ENCODE measurements at regions not wholly inside any gene's neighbourhood (a gene's known extent, or its start where the extent isn't known, plus 50 kb on each side); places are given as distances from the start of the nearest gene placed in this dataset.

DNA sequence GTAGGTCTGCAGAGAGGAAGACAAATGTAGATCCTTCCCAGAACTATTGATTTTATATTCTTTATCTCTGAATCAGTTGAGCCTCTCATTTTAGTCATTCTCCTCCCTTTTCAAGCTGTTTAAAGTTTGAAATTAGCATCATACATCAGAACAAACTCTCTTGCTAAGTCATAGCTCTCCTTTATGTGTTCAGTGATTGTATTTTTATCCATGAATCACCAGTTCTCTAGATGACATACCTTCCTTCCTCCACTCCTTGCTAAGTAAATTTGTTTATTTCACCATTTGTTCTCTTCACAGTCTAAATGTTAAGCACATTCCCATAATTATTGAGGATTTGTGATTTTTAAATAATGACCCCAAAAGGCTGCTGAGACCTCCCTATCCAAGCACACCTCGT lies 63.5 kb upstream of the RAPGEF4 start:
- ChIA-PET CTCF (interaction anchor here (0.7 to 1.1 kb wide), 2 partner anchors 21 to 78 kb away, joined by 3 to 4 read pairs; no protein-coding TSS in a partner anchor), POLR2A (no interaction called here)
- TF ChIP-seq, protein P1, sequence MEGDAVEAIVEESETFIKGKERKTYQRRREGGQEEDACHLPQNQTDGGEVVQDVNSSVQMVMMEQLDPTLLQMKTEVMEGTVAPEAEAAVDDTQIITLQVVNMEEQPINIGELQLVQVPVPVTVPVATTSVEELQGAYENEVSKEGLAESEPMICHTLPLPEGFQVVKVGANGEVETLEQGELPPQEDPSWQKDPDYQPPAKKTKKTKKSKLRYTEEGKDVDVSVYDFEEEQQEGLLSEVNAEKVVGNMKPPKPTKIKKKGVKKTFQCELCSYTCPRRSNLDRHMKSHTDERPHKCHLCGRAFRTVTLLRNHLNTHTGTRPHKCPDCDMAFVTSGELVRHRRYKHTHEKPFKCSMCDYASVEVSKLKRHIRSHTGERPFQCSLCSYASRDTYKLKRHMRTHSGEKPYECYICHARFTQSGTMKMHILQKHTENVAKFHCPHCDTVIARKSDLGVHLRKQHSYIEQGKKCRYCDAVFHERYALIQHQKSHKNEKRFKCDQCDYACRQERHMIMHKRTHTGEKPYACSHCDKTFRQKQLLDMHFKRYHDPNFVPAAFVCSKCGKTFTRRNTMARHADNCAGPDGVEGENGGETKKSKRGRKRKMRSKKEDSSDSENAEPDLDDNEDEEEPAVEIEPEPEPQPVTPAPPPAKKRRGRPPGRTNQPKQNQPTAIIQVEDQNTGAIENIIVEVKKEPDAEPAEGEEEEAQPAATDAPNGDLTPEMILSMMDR (IDR thresholded peaks at IDR 0.05; ENCODE audit: low read depth, low read length): no peak
- H3K27me3 ChIP-seq (ENCODE audit: control insufficient read depth, insufficient read depth, low read length): no peaks in the 10 kb centered on the region
- H3K9me3 ChIP-seq (ENCODE audit: control insufficient read depth, insufficient read depth, low read length): peaks cover 12% of the 10 kb centered on the region
- no peak overlapping the region for H3K27ac ChIP-seq (ENCODE audit: low read depth, low read length)
- no peak overlapping the region for H3K4me3 ChIP-seq (ENCODE audit: low read depth, low read length)
- no peak for DNase-seq (ENCODE audit: low read depth, low spot score)

DNA sequence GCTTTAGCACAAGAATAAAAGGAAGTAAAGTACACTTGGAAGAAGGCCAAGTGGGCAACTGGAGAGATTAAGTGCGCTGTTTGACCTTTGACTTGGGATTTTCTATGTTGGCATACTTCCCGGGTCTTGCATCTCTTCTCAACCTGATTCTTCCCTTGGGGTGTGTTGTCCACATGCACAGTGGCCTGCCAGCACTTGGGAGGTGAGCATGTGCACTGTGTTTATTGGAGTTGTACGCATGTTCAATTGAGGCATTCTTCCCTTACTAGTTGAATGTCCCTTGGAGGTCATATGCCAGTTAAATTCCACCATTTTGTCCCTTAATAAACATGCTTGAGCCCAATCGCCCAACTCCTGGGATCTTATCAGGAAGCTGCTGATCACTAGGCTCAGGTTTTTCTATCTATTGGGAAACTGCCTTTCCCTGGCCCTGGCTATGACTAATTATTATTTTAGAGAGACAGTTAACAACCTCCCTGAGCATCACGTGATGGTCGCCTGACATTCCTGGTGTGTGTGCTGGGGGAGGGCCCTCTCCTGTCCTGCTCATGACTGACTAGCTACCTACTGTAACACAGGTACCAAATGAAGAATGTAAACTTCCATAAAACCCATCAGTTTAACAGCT lies 62.5 kb upstream of the RAPGEF4 start:
- H3K9me3 ChIP-seq (ENCODE audit: control insufficient read depth, insufficient read depth, low read length): peaks cover 12% of the 10 kb centered on the region
- no peak for DNase-seq (ENCODE audit: low read depth, low spot score)
- H3K4me3 ChIP-seq (ENCODE audit: low read depth, low read length): no peak overlapping the region
- TF ChIP-seq, protein P1 (IDR thresholded peaks at IDR 0.05; ENCODE audit: low read depth, low read length): no peak
- CTCF ChIA-PET: interaction anchor here (1.5 to 3.8 kb wide), 3 partner anchors 12 to 80 kb away, joined by 3 to 41 read pairs (median 12); no protein-coding TSS in a partner anchor
- POLR2A ChIA-PET: no interaction called here
- H3K27ac ChIP-seq (ENCODE audit: low read depth, low read length): no peak overlapping the region
- no peaks in the 10 kb centered on the region for H3K27me3 ChIP-seq (ENCODE audit: control insufficient read depth, insufficient read depth, low read length)

DNA sequence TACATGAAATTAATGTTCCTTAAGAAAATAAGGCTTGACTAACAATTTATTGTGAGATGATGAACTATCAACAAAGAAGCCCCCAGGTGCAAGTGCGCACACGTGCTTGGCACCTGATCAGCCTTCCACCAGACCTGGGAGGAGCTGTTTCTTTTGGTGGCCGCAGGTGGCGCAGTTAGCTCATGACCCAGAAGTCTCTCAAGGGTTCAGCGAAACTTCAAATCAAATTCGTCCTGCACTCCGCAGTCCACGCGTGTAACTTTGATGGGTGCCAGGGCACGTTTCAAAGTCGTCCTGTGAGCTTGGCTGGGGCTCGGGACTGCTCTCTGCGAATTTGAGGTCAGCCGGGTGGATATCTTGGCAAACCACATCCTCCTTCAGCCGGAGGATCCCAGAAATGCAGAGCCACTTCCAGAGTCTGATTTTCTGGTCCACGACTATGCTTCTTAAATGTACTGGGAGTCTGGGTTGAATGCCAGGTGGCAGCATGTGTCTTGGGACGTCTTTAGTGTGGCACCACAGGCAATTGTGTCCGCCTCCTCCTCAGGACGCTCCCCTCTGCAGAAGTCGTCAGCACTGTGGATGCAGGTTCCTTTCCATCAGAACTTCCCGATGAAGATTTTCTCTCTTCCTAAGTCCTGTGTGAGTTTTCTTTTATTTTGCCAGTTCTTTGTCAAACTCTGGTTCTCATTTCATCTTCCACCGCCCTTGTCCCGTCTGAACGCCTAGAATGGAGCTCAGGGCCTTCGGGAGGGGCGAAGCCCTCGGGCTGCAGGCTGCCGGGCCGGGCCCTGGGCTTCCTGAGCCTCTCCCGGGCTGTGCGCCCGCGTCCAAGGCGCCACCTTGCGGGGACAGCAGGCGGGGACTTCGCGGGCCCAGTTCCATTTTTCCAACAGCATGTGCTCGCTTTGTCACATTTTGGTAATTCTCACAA lies 61.3 kb upstream of the RAPGEF4 start:
- Histone ChIP-seq H3K9me3 (ENCODE audit: control insufficient read depth, insufficient read depth, low read length) (peaks cover 12% of the 10 kb centered on the region), H3K27ac (ENCODE audit: low read depth, low read length) (no peak overlapping the region), H3K27me3 (ENCODE audit: control insufficient read depth, insufficient read depth, low read length) (no peaks in the 10 kb centered on the region), H3K4me3 (ENCODE audit: low read depth, low read length) (no peak overlapping the region)
- ChIA-PET POLR2A (no interaction called here), CTCF (interaction anchor here (0.6 to 3.8 kb wide), 12 partner anchors 8 to 122 kb away, joined by 3 to 41 read pairs (median 4); no protein-coding TSS in a partner anchor)
- TF ChIP-seq, protein P1 (IDR thresholded peaks at IDR 0.05; ENCODE audit: low read depth, low read length): peak; percentile 54
- DNase-seq (ENCODE audit: low read depth, low spot score): no peak

DNA sequence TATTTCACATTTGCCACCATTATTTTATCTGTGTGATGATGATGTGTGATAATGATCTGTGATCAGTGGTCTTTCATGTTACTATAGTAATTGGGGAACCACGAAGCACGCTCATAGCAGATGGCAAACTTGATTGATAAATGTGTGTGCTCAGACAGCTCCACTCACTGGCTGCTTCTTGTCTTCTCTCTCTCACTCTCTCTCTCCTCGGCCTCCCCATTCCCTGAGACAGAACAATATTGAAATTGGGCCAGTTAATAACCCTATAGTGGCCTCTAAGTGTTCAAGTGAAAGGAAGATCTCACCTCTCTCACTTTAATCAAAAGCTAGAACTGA lies 60.7 kb upstream of the RAPGEF4 start:
- no peak for DNase-seq (ENCODE audit: low read depth, low spot score)
- Histone ChIP-seq H3K27me3 (ENCODE audit: control insufficient read depth, insufficient read depth, low read length) (no peaks in the 10 kb centered on the region), H3K4me3 (ENCODE audit: low read depth, low read length) (no peak overlapping the region), H3K27ac (ENCODE audit: low read depth, low read length) (no peak overlapping the region), H3K9me3 (ENCODE audit: control insufficient read depth, insufficient read depth, low read length) (peaks cover 12% of the 10 kb centered on the region)
- TF ChIP-seq, protein P1 (IDR thresholded peaks at IDR 0.05; ENCODE audit: low read depth, low read length): no peak
- ChIA-PET CTCF (interaction anchor here (0.7 to 3.8 kb wide), 11 partner anchors 8 to 123 kb away, joined by 3 to 41 read pairs (median 4); no protein-coding TSS in a partner anchor), POLR2A (no interaction called here)

DNA sequence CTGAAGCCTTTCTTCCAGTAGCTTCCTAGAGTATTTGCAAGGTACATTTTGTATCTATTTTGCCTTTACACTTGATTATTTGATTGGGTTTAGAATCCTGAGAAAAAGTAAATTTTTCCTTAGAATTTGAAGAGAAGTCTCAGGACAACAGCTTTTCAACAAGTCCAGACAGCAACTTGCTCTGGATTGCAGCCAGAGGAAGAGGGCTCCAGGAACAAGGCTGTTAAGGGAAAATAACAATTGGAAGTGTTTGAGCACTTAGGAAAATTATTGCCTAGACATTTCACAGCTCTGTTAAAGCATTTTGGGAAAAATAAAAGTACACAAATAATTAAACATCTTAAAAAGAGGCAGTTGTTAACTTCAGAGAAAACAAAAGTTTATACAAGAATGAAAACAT lies 58.3 kb upstream of the RAPGEF4 start:
- H3K9me3 ChIP-seq (ENCODE audit: control insufficient read depth, insufficient read depth, low read length): peaks cover 12% of the 10 kb centered on the region
- no peak for DNase-seq (ENCODE audit: low read depth, low spot score)
- POLR2A ChIA-PET: no interaction called here
- no peak overlapping the region for H3K4me3 ChIP-seq (ENCODE audit: low read depth, low read length)
- no peaks in the 10 kb centered on the region for H3K27me3 ChIP-seq (ENCODE audit: control insufficient read depth, insufficient read depth, low read length)
- CTCF ChIA-PET: no interaction called here
- TF ChIP-seq, protein P1 (IDR thresholded peaks at IDR 0.05; ENCODE audit: low read depth, low read length): no peak
- H3K27ac ChIP-seq (ENCODE audit: low read depth, low read length): no peak overlapping the region
